ENCODE measurements at regions not wholly inside any gene's neighbourhood (a gene's known extent, or its start where the extent isn't known, plus 50 kb on each side); places are given as distances from the start of the nearest gene placed in this dataset.

- TF ChIP-seq CTCF (IDR thresholded peaks at IDR 0.05; ENCODE audit: borderline replicate concordance, extremely low read depth, low read length, poor library complexity, severe bottlenecking) (no peak), EZH2 (IDR thresholded peaks at IDR 0.05; ENCODE audit: borderline replicate concordance, low read depth, low read length, severe bottlenecking) (no peak)
These were observed 349.0 kb downstream of the TXNL1 start for GRCh38 chr18:56289381-56289780.
